HUES6 (cell line): ENCODE measurements at regions not wholly inside any gene's neighbourhood (a gene's known extent, or its start where the extent isn't known, plus 50 kb on each side); places are given as distances from the start of the nearest gene placed in this dataset.
"Not testable (repeated sequence)": the region's sequence is repeated elsewhere in the genome, so short reads cannot be mapped to it uniquely, and the experiment has no call there.

ENCODE experiments used
- H3K27ac ChIP-seq: 2 replicates; pipeline ENCODE4 v1.7.0; 2013; ENCODE audit warnings: low read depth, mild to moderate bottlenecking, low read length, inconsistent platforms
- H3K27me3 ChIP-seq: 2 replicates; pipeline ENCODE4 v1.6.1; 2013; ENCODE audit warnings: low read length; ENCODE audit not compliant: control insufficient read depth, insufficient read depth
- H3K36me3 ChIP-seq: 2 replicates; pipeline ENCODE4 v1.6.1; 2013; ENCODE audit warnings: low read length; ENCODE audit not compliant: control insufficient read depth, insufficient read depth
- H3K4me1 ChIP-seq: 2 replicates; pipeline ENCODE4 v1.6.1; 2013; ENCODE audit warnings: low read length; ENCODE audit not compliant: control insufficient read depth, insufficient read depth
- H3K4me3 ChIP-seq: 2 replicates; pipeline ENCODE4 v1.5.1; 2013; ENCODE audit warnings: low read depth, low read length
- H3K9ac ChIP-seq: one replicate; pipeline ENCODE4 v1.6.1; 2013; ENCODE audit warnings: mild to moderate bottlenecking, low read length
- H3K9me3 ChIP-seq: 2 replicates; pipeline ENCODE4 v1.6.1; 2013; ENCODE audit warnings: low read depth, low read length; ENCODE audit not compliant: control insufficient read depth, insufficient read depth

GRCh38 chr3:34890247-34890646 is 749.1 kb upstream of the ARPP21 start:
- no peak overlapping the region for H3K9ac ChIP-seq
- H3K27ac ChIP-seq = no peak overlapping the region
- no peaks in the 10 kb centered on the region for H3K27me3 ChIP-seq
- no peaks in the 10 kb centered on the region for H3K9me3 ChIP-seq
- no peak overlapping the region for H3K4me3 ChIP-seq
- H3K4me1 ChIP-seq = no peaks in the 10 kb centered on the region; the same call in 1 of the 2 replicates
- no peaks in the 10 kb centered on the region for H3K36me3 ChIP-seq

- Histone ChIP-seq H3K4me3 (no peak overlapping the region), H3K27ac (no peak overlapping the region), H3K27me3 (no peaks in the 10 kb centered on the region)
These were observed 747.4 kb upstream of the ARPP21 start for GRCh38 chr3:34891941-34892340.

GRCh38 chr3:34895841-34896240 is 743.5 kb upstream of the ARPP21 start:
- Histone ChIP-seq H3K27ac (no peak overlapping the region), H3K4me1 (no peaks in the 10 kb centered on the region), H3K9me3 (no peaks in the 10 kb centered on the region), H3K4me3 (no peak overlapping the region), H3K9ac (no peak overlapping the region), H3K36me3 (no peaks in the 10 kb centered on the region), H3K27me3 (no peaks in the 10 kb centered on the region)

More at GRCh38 chr3:34891941-34892340, 747.4 kb upstream of the ARPP21 start:
- Histone ChIP-seq H3K9ac (no peak overlapping the region), H3K36me3 (no peaks in the 10 kb centered on the region), H3K4me1 (no peaks in the 10 kb centered on the region; the same call in 1 of the 2 replicates), H3K9me3 (no peaks in the 10 kb centered on the region)

GRCh38 chr3:34909679-34910078 is 729.6 kb upstream of the ARPP21 start:
- H3K27me3 ChIP-seq, H3K9ac ChIP-seq, H3K4me3 ChIP-seq, H3K9me3 ChIP-seq, H3K4me1 ChIP-seq, H3K36me3 ChIP-seq, H3K27ac ChIP-seq: not testable (repeated sequence)

GRCh38 chr3:34919025-34919424 is 720.3 kb upstream of the ARPP21 start:
- Histone ChIP-seq H3K27me3 (no peaks in the 10 kb centered on the region), H3K9ac (no peak overlapping the region), H3K36me3 (no peaks in the 10 kb centered on the region), H3K9me3 (no peaks in the 10 kb centered on the region), H3K4me1 (0 out of 2 replicates have a peak, but pooled peaks cover 5% of the 10 kb centered on the region), H3K27ac (no peak overlapping the region), H3K4me3 (no peak overlapping the region)

GRCh38 chr3:34920806-34921205 is 718.5 kb upstream of the ARPP21 start:
- Histone ChIP-seq H3K27me3 (no peaks in the 10 kb centered on the region), H3K9ac (no peak overlapping the region), H3K4me1 (0 out of 2 replicates have a peak, but pooled peaks cover 5% of the 10 kb centered on the region), H3K9me3 (no peaks in the 10 kb centered on the region), H3K4me3 (no peak overlapping the region), H3K36me3 (no peaks in the 10 kb centered on the region), H3K27ac (no peak overlapping the region)

GRCh38 chr3:34924961-34925360 is 714.4 kb upstream of the ARPP21 start:
- no peak overlapping the region for H3K9ac ChIP-seq
- no peaks in the 10 kb centered on the region for H3K4me1 ChIP-seq
- no peak overlapping the region for H3K27ac ChIP-seq
- H3K9me3 ChIP-seq = no peaks in the 10 kb centered on the region
- no peaks in the 10 kb centered on the region for H3K36me3 ChIP-seq
- no peaks in the 10 kb centered on the region for H3K27me3 ChIP-seq
- no peak overlapping the region for H3K4me3 ChIP-seq

GRCh38 chr3:34925851-34926250 is 713.5 kb upstream of the ARPP21 start:
- Histone ChIP-seq H3K27ac (no peak overlapping the region), H3K36me3 (no peaks in the 10 kb centered on the region), H3K9ac (no peak overlapping the region), H3K4me1 (no peaks in the 10 kb centered on the region), H3K9me3 (peaks cover 3% of the 10 kb centered on the region; the same call in 1 of the 2 replicates), H3K27me3 (no peaks in the 10 kb centered on the region), H3K4me3 (no peak overlapping the region)

GRCh38 chr3:34929036-34929435 is 710.3 kb upstream of the ARPP21 start:
- H3K4me3 ChIP-seq = no peak overlapping the region
- H3K4me1 ChIP-seq = no peaks in the 10 kb centered on the region
- H3K9me3 ChIP-seq = peaks cover 6% of the 10 kb centered on the region; the same call in 1 of the 2 replicates
- no peak overlapping the region for H3K9ac ChIP-seq
- no peaks in the 10 kb centered on the region for H3K27me3 ChIP-seq
- H3K36me3 ChIP-seq = no peaks in the 10 kb centered on the region
- no peak overlapping the region for H3K27ac ChIP-seq

GRCh38 chr3:34934660-34935059 is 704.7 kb upstream of the ARPP21 start:
- Histone ChIP-seq H3K4me3 (no peak overlapping the region), H3K9ac (no peak overlapping the region)

GRCh38 chr3:34938784-34939183 is 700.5 kb upstream of the ARPP21 start:
- no peak overlapping the region for H3K9ac ChIP-seq
- H3K36me3 ChIP-seq = no peaks in the 10 kb centered on the region
- H3K4me3 ChIP-seq = no peak overlapping the region
- H3K27me3 ChIP-seq = no peaks in the 10 kb centered on the region
- 0 out of 2 replicates have a peak, but pooled peaks cover 4% of the 10 kb centered on the region for H3K9me3 ChIP-seq
- no peaks in the 10 kb centered on the region for H3K4me1 ChIP-seq
- H3K27ac ChIP-seq = no peak overlapping the region

More at GRCh38 chr3:34934660-34935059, 704.7 kb upstream of the ARPP21 start:
- Histone ChIP-seq H3K4me1 (no peaks in the 10 kb centered on the region), H3K36me3 (no peaks in the 10 kb centered on the region), H3K9me3 (peaks cover 10% of the 10 kb centered on the region; the same call in 1 of the 2 replicates), H3K27ac (no peak overlapping the region), H3K27me3 (no peaks in the 10 kb centered on the region)

- H3K9ac ChIP-seq = no peak overlapping the region
- no peak overlapping the region for H3K4me3 ChIP-seq
- no peaks in the 10 kb centered on the region for H3K27me3 ChIP-seq
- H3K4me1 ChIP-seq = no peaks in the 10 kb centered on the region
- H3K36me3 ChIP-seq = no peaks in the 10 kb centered on the region
- H3K27ac ChIP-seq = no peak overlapping the region
- 0 out of 2 replicates have a peak, but pooled peaks cover 4% of the 10 kb centered on the region for H3K9me3 ChIP-seq
These were observed 697.1 kb upstream of the ARPP21 start for GRCh38 chr3:34942256-34942655.
